ENCODE measurements at regions not wholly inside any gene's neighbourhood (a gene's known extent, or its start where the extent isn't known, plus 50 kb on each side); places are given as distances from the start of the nearest gene placed in this dataset.

GRCh38 chr3:64837986-64838735 lies 150.4 kb upstream of the ADAMTS9 start:
- TF ChIP-seq GATA1 (IDR thresholded peaks at IDR 0.05; ENCODE audit: low read depth, low read length) (no peak), POLR2A (IDR thresholded peaks at IDR 0.05; ENCODE audit: low read length) (no peak)

DNA sequence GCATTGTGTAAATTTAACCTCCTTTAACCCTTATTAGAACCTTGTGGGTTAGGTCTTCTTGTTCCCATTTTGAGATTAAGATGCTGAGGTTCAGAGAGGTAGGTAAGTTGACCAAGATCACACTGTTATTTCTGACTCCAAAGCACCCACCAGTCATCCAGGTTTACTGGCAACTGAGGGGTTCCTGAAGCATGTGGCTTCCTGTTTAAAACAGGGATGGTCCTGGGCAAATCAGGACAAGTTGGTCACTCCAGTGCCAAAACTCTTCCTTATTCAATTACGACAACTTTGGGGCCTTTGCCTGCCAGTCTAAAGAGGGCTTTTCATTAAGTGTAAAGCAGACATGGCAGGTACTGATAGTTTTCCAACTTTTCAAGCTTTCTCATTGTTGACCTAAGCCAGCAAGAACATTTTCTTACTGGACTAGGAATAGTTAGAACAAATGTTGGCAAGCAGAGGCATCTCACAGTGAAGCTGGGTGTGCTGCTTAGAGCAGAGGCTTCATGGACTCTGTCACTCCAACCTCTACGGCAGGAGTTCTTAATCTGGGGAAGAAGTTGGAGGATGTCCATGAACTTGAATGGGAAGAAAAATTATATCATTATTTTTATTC lies 149.4 kb upstream of the ADAMTS9 start:
- TF ChIP-seq POLR2A (IDR thresholded peaks at IDR 0.05; ENCODE audit: low read length) (no peak), GATA1 (IDR thresholded peaks at IDR 0.05; ENCODE audit: low read depth, low read length) (no peak)
- no peak for DNase-seq

More at GRCh38 chr3:64837986-64838735, 150.4 kb upstream of the ADAMTS9 start:
- no peak for DNase-seq

DNA sequence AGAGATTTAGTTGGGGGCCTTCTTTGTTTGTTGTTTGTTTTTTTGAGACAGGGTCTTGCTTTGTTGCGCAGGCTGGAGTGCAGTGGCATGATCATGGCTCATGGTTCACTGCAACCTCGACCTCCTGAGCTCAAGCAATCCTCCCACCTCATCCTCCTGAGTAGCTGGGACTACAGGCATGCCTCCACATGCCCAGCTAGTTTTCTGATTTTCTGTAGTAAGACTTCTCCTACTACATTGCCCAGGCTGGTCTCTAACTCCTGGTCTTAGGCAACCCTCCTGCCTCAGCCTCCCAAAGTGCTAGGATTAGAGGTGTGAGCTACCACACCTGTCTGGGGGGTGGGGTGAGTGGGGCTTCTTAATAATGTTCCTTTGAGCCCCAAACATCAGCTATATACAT lies 148.3 kb upstream of the ADAMTS9 start:
- no peak for TF ChIP-seq GATA1 (IDR thresholded peaks at IDR 0.05; ENCODE audit: low read depth, low read length)
- no peak for TF ChIP-seq POLR2A (IDR thresholded peaks at IDR 0.05; ENCODE audit: low read length)
- no peak for DNase-seq

DNA sequence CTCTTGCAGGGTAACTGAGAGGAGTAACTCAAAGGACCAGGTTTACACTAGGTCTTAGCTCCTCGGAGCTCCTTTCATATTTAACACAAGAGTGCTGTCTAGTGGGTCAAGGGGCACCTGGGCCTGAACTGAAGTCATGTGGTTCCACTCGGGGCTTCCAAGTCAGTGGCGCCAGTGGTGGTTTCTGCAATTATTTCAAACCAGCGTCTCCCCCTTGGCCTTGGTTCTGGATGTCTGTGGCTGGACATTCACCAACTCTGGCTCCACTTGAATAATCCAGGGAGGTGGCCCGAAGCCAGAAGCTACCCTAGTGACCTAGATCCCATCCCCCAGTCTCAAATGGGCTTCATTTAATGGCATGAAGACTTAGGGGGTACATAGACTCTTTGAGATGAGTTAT lies 144.3 kb upstream of the ADAMTS9 start:
- DNase-seq, result no peak
- TF ChIP-seq POLR2A (IDR thresholded peaks at IDR 0.05; ENCODE audit: low read length), result no peak

DNA sequence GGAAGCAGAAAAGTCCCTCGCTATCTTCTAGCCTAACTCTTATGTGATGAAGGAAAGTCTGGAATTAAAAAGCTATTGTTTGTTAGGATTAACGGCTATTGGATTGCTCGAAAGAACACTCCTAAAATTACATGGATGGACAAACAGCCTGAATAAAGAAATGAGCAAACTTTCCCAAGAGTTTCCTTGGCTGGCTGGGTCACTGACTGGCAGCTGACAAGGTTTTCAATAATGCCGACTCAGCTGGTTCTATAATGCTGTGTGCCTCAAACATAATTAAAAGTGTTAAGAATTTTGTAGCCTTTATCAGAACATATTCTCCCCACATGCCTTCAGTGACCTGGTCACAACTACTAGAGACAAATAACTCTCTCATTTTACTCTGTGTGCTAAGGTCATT lies 142.9 kb upstream of the ADAMTS9 start:
- TF ChIP-seq GATA1 (IDR thresholded peaks at IDR 0.05; ENCODE audit: low read depth, low read length) (no peak), POLR2A (IDR thresholded peaks at IDR 0.05; ENCODE audit: low read length) (no peak)
- no peak for DNase-seq

DNA sequence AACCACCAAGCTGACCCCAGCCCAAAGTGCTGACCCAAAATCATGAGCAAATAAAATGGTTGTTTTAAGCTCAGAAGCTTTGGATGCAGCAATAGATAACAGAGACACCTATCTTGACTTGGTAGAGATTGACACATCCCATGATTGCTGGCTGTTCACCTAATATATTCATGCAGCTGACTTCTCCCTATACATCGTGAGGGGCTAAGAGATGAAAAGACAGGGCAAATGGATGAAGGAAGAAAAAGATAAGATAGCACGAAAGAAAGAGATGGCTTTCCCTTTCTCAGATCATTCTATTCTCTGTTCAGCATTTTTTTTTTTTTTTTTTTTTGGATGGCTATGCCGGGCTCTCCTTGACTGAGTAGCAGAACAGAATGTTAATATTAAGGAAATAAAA lies 141.5 kb upstream of the ADAMTS9 start:
- no peak for TF ChIP-seq GATA1 (IDR thresholded peaks at IDR 0.05; ENCODE audit: low read depth, low read length)
- no peak for TF ChIP-seq POLR2A (IDR thresholded peaks at IDR 0.05; ENCODE audit: low read length)
- DNase-seq, result no peak

DNA sequence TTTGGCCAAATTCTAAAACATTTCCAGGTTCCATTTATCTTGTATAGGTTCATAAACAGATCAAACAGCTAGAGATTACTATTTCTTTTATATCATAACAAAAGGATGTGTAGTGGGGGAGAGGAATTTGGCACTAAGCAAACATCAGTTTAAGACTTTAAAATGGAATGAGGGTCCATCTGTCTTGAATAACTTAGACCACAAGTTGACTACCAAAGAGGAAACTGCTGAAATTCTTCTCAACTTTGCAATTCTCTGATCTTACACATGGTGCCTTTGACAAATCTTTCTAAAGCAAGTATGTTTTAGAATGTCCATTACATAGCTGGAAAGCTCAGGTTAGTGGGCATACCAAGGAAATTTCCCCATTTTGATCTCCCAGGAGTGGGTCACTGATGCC lies 140.5 kb upstream of the ADAMTS9 start:
- TF ChIP-seq POLR2A (IDR thresholded peaks at IDR 0.05; ENCODE audit: low read length) (no peak), GATA1 (IDR thresholded peaks at IDR 0.05; ENCODE audit: low read depth, low read length) (no peak)
- no peak for DNase-seq

- TF ChIP-seq GATA1 (IDR thresholded peaks at IDR 0.05; ENCODE audit: low read depth, low read length), result no peak
- TF ChIP-seq POLR2A (IDR thresholded peaks at IDR 0.05; ENCODE audit: low read length), result no peak
- no peak for DNase-seq
These were observed 139.6 kb upstream of the ADAMTS9 start for GRCh38 chr3:64827431-64827830.

DNA sequence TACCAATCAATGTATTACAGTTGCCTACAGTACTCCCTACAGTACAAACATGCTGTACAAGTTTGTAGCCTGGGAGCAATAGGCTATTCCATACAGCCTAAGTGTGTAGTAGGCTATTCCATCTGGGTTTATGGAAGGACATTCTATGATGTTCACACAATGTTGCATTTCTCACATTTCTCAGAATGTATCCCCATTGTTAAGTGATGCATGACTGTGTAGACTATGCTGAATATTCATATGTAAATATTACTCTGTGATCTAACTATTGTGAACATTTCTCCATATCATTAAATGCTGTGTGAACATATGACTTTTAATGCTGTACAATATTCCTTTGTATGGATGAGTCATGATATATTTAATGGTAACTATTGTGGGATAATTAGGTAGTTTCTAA lies 139.2 kb upstream of the ADAMTS9 start:
- DNase-seq, result no peak
- no peak for TF ChIP-seq POLR2A (IDR thresholded peaks at IDR 0.05; ENCODE audit: low read length)
- no peak for TF ChIP-seq GATA1 (IDR thresholded peaks at IDR 0.05; ENCODE audit: low read depth, low read length)

DNA sequence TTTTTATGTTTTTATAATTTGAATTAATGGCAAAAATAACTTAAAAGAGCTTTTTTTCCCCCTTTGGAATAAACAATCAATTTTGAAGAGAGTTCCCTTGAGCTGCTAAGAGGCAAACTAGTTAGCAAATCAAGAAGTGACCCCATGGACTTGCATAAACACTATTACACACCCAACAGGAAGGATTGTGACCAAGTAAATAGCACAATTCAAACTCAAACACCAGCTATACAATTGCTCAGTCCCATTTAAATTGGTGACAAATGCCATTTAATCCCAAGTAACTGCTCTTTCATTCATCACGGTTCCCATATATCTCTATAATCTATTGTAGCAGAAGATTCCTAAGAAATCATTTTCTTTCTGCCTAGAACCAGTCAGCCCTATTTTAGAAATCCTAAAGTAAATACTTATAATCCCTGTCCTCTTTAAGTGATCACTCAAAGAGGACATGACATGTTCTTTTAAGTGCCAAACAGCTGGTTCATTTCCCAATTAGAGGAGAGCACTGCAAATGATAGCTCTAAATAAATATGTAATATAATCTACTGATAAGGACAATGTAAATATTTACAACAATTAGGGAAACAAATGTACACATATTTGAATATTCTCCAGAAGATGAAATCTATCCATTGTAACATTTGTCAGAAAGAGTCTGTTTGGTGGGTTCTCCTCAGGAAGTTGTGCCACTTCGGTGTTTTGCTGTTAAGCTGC lies 137.8 kb upstream of the ADAMTS9 start:
- DNase-seq, result no peak
- no peak for TF ChIP-seq POLR2A (IDR thresholded peaks at IDR 0.05; ENCODE audit: low read length)
- TF ChIP-seq GATA1 (IDR thresholded peaks at IDR 0.05; ENCODE audit: low read depth, low read length), result no peak

DNA sequence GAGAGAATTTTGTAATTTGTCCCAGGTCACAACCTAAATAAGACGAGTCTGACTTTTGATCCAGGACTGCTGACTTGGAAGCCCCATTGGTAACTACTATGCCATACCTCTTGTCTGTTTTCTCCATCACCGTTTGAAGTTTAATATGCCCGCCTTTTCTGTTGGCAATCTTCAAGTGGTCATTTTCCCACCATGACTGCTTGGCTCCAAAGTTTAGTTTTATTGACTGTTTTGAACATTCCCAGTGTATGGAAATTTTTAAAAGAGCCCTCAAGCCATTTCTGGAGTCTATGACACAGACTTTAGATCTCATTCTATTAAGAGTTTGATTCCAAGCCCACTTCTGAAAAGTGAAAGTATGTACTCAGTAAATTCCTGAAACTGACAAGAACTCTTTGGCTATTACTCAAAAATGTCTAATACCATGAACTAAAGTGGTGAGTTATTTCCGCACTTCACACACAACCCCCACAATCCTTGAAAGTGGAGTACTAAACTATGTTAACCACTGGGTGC lies 136.7 kb upstream of the ADAMTS9 start:
- TF ChIP-seq POLR2A (IDR thresholded peaks at IDR 0.05; ENCODE audit: low read length) (no peak), GATA1 (IDR thresholded peaks at IDR 0.05; ENCODE audit: low read depth, low read length) (no peak)
- no peak for DNase-seq

- no peak for TF ChIP-seq POLR2A (IDR thresholded peaks at IDR 0.05; ENCODE audit: low read length)
- no peak for TF ChIP-seq GATA1 (IDR thresholded peaks at IDR 0.05; ENCODE audit: low read depth, low read length)
- no peak for DNase-seq
These were observed 130.4 kb upstream of the ADAMTS9 start for GRCh38 chr3:64818196-64818595.

- TF ChIP-seq POLR2A (IDR thresholded peaks at IDR 0.05; ENCODE audit: low read length) (no peak), GATA1 (IDR thresholded peaks at IDR 0.05; ENCODE audit: low read depth, low read length) (no peak)
- no peak for DNase-seq
These were observed 128.6 kb upstream of the ADAMTS9 start for GRCh38 chr3:64816355-64816754.

DNA sequence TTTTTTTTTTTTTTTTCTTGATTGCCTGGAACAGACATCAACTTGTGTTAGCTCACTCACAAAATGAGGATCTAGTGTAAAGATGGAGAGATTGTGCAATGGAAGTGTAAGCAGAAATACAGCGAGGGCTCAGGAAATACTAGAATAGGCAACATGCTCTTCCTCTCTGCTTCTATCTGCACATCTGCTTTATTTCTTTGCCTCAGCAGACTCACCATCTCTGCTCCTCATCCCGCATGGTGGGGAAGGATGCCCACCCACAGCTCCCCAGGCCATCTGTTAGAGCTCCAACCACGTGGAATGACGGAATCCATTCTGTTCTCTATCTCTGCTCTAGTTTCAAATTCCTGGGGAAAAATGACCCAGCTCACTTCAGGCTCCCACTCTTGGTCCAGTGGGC lies 128.0 kb upstream of the ADAMTS9 start:
- no peak for TF ChIP-seq POLR2A (IDR thresholded peaks at IDR 0.05; ENCODE audit: low read length)
- TF ChIP-seq GATA1 (IDR thresholded peaks at IDR 0.05; ENCODE audit: low read depth, low read length), result no peak
- DNase-seq, result no peak
